CD4-positive, CD25-positive, alpha-beta regulatory T cell (primary cell): ENCODE measurements at regions not wholly inside any gene's neighbourhood (a gene's known extent, or its start where the extent isn't known, plus 50 kb on each side); places are given as distances from the start of the nearest gene placed in this dataset.
"Not testable (repeated sequence)": the region's sequence is repeated elsewhere in the genome, so short reads cannot be mapped to it uniquely, and the experiment has no call there.

ENCODE experiments used
- ATAC-seq, 2 donors: fragments of 150-1000 bp; cut with Tn5 transposase; one replicate each; pipeline ENCODE4 v1.10.0; 2021; ENCODE audit warnings: low read depth in 2 of 2, moderate number of reproducible peaks in 2 of 2, moderate library complexity in 1 of 2
- DNase-seq, 3 donors: peaks; one replicate each; pipeline versions ENCODE4 v3.0.0 to v3.0.0-alpha.2; 2012 to 2022; ENCODE audit warnings: mixed read lengths in 1 of 3
- H3K27ac ChIP-seq: one replicate; pipeline ENCODE4 v1.7.0; 2013; ENCODE audit warnings: mild to moderate bottlenecking, low read length; ENCODE audit not compliant: insufficient read depth, poor library complexity, severe bottlenecking
- H3K27me3 ChIP-seq: one replicate; pipeline ENCODE4 v1.7.0; 2013; ENCODE audit warnings: low read length; ENCODE audit not compliant: control insufficient read depth, insufficient read depth
- H3K36me3 ChIP-seq: one replicate; pipeline ENCODE4 v1.7.0; 2013; ENCODE audit warnings: mild to moderate bottlenecking, low read length, moderate library complexity; ENCODE audit not compliant: control insufficient read depth, insufficient read depth
- H3K4me1 ChIP-seq: 2 replicates; pipeline ENCODE4 v1.7.0; 2013; ENCODE audit warnings: mild to moderate bottlenecking, low read length; ENCODE audit not compliant: insufficient read depth, control insufficient read depth, poor library complexity, severe bottlenecking
- H3K4me3 ChIP-seq: one replicate; pipeline ENCODE4 v1.7.0; 2013; ENCODE audit warnings: low read depth, mild to moderate bottlenecking, low read length, moderate library complexity
- H3K9me3 ChIP-seq, 2 experiments: 1 replicate in 1 of 2; 2 replicates in 1 of 2; pipeline ENCODE4 v1.7.0; 2013; ENCODE audit warnings: low read length in 2 of 2, mild to moderate bottlenecking in 1 of 2, moderate library complexity in 1 of 2; ENCODE audit not compliant: control insufficient read depth in 2 of 2
- H3K27ac Mint-ChIP-seq, 3 donors: one replicate each; pipeline ENCODE4 v1.8.0; 2020 to 2022; ENCODE audit warnings: mild to moderate bottlenecking in 3 of 3, mixed read lengths in 3 of 3, moderate library complexity in 2 of 3
- H3K27me3 Mint-ChIP-seq: one replicate; pipeline ENCODE4 v1.8.0; 2022; ENCODE audit warnings: mild to moderate bottlenecking, mixed read lengths
- H3K36me3 Mint-ChIP-seq: one replicate; pipeline ENCODE4 v1.8.0; 2020; ENCODE audit warnings: mixed read lengths
- H3K4me1 Mint-ChIP-seq, 4 donors: one replicate each; pipeline ENCODE4 v1.8.0; 2020 to 2022; ENCODE audit warnings: mixed read lengths in 4 of 4, mild to moderate bottlenecking in 1 of 4
- H3K4me3 Mint-ChIP-seq, 4 donors: one replicate each; pipeline ENCODE4 v1.8.0; 2020 to 2022; ENCODE audit warnings: mild to moderate bottlenecking in 4 of 4, mixed read lengths in 4 of 4, moderate library complexity in 3 of 4
- H3K9me3 Mint-ChIP-seq, 7 donors: one replicate each; pipeline ENCODE4 v1.8.0; 2020 to 2022; ENCODE audit warnings: mixed read lengths in 7 of 7, mild to moderate bottlenecking in 3 of 7, moderate library complexity in 2 of 7

GRCh38 chr22:25475257-25476022, 89.0 kb upstream of the GRK3 start:
- ATAC-seq = no peak
- Mint-ChIP-seq H3K27ac (peak overlapping the region in 2 of 3 donors; percentile 32 to 52), H3K9me3 (peaks cover 0 to 2% (median 0%) of the 10 kb centered on the region in 7 donors)

GRCh38 chr22:25477358-25477757, 87.1 kb upstream of the GRK3 start:
- Histone ChIP-seq H3K4me3 (no peak overlapping the region), H3K9me3 (no peaks in the 10 kb centered on the region), H3K27me3 (no peaks in the 10 kb centered on the region), H3K36me3 (no peaks in the 10 kb centered on the region), H3K27ac (no peak overlapping the region), H3K4me1 (no peaks in the 10 kb centered on the region)
- DNase-seq (no peak), ATAC-seq (no peak)
- peaks cover 0 to 3% (median under 1%) of the 10 kb centered on the region in 4 donors for H3K4me1 Mint-ChIP-seq
- no peak overlapping the region for H3K4me3 Mint-ChIP-seq
- H3K9me3 Mint-ChIP-seq = peaks cover 0 to 2% (median 0%) of the 10 kb centered on the region in 7 donors
- no peaks in the 10 kb centered on the region for H3K27me3 Mint-ChIP-seq
- H3K27ac Mint-ChIP-seq = no peak overlapping the region
- H3K36me3 Mint-ChIP-seq = peaks cover 50% of the 10 kb centered on the region

More at GRCh38 chr22:25475257-25476022, 89.0 kb upstream of the GRK3 start:
- H3K27ac ChIP-seq = no peak overlapping the region
- peaks cover 0 to 4% (median 1%) of the 10 kb centered on the region in 4 donors for H3K4me1 Mint-ChIP-seq
- H3K36me3 Mint-ChIP-seq = peaks cover 39% of the 10 kb centered on the region
- H3K9me3 ChIP-seq = no peaks in the 10 kb centered on the region
- peak in 1 of 3 donors; percentile 10 for DNase-seq
- H3K4me1 ChIP-seq = no peaks in the 10 kb centered on the region
- no peaks in the 10 kb centered on the region for H3K27me3 ChIP-seq
- H3K4me3 Mint-ChIP-seq = no peak overlapping the region
- no peaks in the 10 kb centered on the region for H3K27me3 Mint-ChIP-seq
- H3K4me3 ChIP-seq = no peak overlapping the region
- H3K36me3 ChIP-seq = no peaks in the 10 kb centered on the region

DNA sequence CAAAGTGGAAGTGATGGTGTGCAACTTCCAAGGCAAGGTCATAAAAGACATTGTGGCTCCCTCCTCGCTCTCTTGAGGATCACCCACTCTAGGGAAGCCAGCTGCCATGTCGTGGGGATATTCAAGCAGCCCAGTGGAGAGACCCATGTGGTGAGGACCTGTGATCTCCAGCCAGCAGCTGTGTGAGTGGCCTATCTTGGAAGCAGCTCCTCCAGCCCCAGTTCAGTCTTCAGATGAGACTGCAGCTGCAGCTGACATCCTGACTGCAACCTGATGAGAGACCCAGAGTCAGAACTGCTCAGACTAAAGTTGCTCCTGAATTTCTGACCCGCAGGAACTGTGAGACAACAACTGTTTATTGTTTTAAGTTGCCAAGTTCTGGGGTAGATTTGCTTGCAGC, 86.4 kb upstream of the GRK3 start:
- H3K4me3 Mint-ChIP-seq = no peak overlapping the region
- no peak overlapping the region for H3K27ac ChIP-seq
- no peak overlapping the region for H3K4me3 ChIP-seq
- H3K27me3 ChIP-seq = no peaks in the 10 kb centered on the region
- peaks cover 2% of the 10 kb centered on the region for H3K36me3 ChIP-seq
- no peaks in the 10 kb centered on the region for H3K4me1 ChIP-seq
- no peaks in the 10 kb centered on the region for H3K9me3 ChIP-seq
- DNase-seq (no peak), ATAC-seq (no peak)
- no peaks in the 10 kb centered on the region for H3K27me3 Mint-ChIP-seq
- H3K27ac Mint-ChIP-seq = no peak overlapping the region
- peaks cover 0 to 2% (median 0%) of the 10 kb centered on the region in 7 donors for H3K9me3 Mint-ChIP-seq
- H3K4me1 Mint-ChIP-seq = peaks cover 0 to 3% (median under 1%) of the 10 kb centered on the region in 4 donors
- peaks cover 55% of the 10 kb centered on the region for H3K36me3 Mint-ChIP-seq

- Mint-ChIP-seq H3K4me1 (peaks cover 0 to 3% (median under 1%) of the 10 kb centered on the region in 4 donors), H3K4me3 (no peak overlapping the region), H3K27me3 (no peaks in the 10 kb centered on the region), H3K36me3 (peaks cover 56% of the 10 kb centered on the region), H3K9me3 (peaks cover 0 to 2% (median 0%) of the 10 kb centered on the region in 7 donors), H3K27ac (no peak overlapping the region)
- Histone ChIP-seq H3K9me3 (no peaks in the 10 kb centered on the region), H3K4me1 (no peaks in the 10 kb centered on the region), H3K27me3 (no peaks in the 10 kb centered on the region), H3K36me3 (peaks cover 2% of the 10 kb centered on the region), H3K4me3 (no peak overlapping the region), H3K27ac (no peak overlapping the region)
- DNase-seq = no peak
- ATAC-seq = no peak
Measured at GRCh38 chr22:25478528-25478927, 85.9 kb upstream of the GRK3 start.

DNA sequence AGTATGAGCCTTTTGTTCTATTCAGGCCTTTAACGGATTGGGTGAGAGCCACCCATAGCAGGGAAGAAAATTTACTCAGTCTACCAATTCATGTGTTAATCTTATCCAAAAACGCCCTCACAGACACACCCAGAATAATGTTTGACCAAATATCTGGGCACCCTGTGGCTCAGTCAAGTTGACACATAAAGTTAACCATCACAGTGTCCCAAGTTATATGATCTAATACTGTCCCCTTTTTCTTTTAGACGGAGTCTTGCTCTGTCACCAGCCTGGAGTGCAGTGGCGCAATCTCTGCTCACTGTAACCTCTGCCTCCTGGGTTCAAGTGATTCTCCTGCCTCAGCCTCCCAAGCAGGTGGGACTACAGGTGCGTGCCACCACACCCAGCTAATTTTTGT, 83.6 kb upstream of the GRK3 start:
- not testable (repeated sequence) for H3K4me3 Mint-ChIP-seq, H3K27ac Mint-ChIP-seq, H3K9me3 ChIP-seq, H3K9me3 Mint-ChIP-seq, H3K27me3 ChIP-seq, H3K4me1 ChIP-seq, H3K4me3 ChIP-seq, H3K36me3 ChIP-seq, H3K27me3 Mint-ChIP-seq, DNase-seq, ATAC-seq, H3K27ac ChIP-seq, H3K4me1 Mint-ChIP-seq
- H3K36me3 Mint-ChIP-seq = peaks cover 68% of the 10 kb centered on the region

DNA sequence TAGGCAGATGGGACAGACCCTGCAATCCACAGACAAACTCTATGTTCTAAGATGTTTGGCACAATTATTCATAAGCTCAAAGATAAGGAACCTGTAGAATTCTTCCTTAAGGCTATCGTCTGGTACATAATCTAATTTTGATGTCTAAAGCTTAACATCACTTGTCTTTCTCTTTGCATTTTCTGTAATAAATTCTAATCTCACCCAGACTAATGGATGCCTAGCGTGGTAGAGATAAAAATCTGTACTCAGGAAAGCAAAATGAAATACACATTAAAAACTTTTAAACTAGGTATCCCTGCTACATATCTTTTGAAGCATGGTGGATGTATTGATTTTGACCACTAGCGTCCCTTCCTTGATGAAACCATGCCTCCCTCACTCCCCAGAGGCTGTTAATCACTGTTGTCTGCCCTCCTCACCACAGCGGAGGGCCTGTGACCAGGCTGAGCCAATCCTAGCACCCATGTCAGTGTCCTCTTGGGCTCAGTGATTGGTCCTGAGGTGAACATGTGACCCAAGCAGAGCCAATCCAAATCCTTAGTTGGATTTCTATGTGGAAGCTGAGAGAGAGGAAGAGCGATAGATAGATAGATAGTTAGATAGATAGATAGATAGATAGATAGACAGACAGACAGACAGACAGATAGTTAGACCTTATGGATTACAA, 82.2 kb upstream of the GRK3 start:
- Mint-ChIP-seq H3K27me3 (no peaks in the 10 kb centered on the region), H3K27ac (peak overlapping the region in 1 of 3 donors; percentile 38), H3K4me3 (no peak overlapping the region), H3K9me3 (peaks cover 0 to 2% (median 0%) of the 10 kb centered on the region in 7 donors), H3K36me3 (peaks cover 65% of the 10 kb centered on the region), H3K4me1 (peaks cover 4 to 10% (median 7%) of the 10 kb centered on the region in 4 donors)
- H3K36me3 ChIP-seq = peaks cover 7% of the 10 kb centered on the region
- H3K9me3 ChIP-seq = no peaks in the 10 kb centered on the region
- DNase-seq (no peak), ATAC-seq (no peak)
- H3K4me3 ChIP-seq = no peak overlapping the region
- no peak overlapping the region for H3K27ac ChIP-seq
- H3K27me3 ChIP-seq = no peaks in the 10 kb centered on the region
- no peaks in the 10 kb centered on the region for H3K4me1 ChIP-seq

GRCh38 chr22:25482868-25483639, 81.4 kb upstream of the GRK3 start:
- no peaks in the 10 kb centered on the region for H3K27me3 ChIP-seq
- peaks cover 7% of the 10 kb centered on the region for H3K36me3 ChIP-seq
- H3K4me1 ChIP-seq = no peaks in the 10 kb centered on the region
- Mint-ChIP-seq H3K9me3 (peaks cover 0 to 2% (median 0%) of the 10 kb centered on the region in 7 donors), H3K27ac (no peak overlapping the region), H3K36me3 (peaks cover 57% of the 10 kb centered on the region), H3K4me3 (no peak overlapping the region), H3K27me3 (no peaks in the 10 kb centered on the region), H3K4me1 (peaks cover 4 to 10% (median 7%) of the 10 kb centered on the region in 4 donors)
- DNase-seq (no peak), ATAC-seq (no peak)
- H3K27ac ChIP-seq = no peak overlapping the region
- no peaks in the 10 kb centered on the region for H3K9me3 ChIP-seq
- no peak overlapping the region for H3K4me3 ChIP-seq
